ENCODE measurements at regions not wholly inside any gene's neighbourhood (a gene's known extent, or its start where the extent isn't known, plus 50 kb on each side); places are given as distances from the start of the nearest gene placed in this dataset.

DNA sequence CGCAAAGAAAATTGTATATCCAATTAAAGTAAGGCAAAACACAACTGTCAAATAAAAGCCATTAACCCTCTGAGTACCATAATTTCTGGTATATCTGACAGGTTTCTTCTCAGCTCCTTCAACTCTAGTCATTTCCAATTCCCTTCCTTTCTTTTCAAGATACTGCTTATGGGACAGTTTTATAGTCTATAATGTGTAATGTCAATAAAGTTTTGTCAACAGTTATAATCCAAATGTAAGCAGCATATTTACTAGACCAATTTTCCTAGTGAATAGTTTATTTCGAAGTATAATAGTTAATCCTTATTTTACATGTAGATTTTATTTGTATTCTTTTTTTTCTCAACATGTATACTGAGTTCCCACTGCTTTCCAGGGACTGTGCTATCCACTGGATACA, 1081.8 kb downstream of the EPHA7 start:
- TF ChIP-seq, protein P1, sequence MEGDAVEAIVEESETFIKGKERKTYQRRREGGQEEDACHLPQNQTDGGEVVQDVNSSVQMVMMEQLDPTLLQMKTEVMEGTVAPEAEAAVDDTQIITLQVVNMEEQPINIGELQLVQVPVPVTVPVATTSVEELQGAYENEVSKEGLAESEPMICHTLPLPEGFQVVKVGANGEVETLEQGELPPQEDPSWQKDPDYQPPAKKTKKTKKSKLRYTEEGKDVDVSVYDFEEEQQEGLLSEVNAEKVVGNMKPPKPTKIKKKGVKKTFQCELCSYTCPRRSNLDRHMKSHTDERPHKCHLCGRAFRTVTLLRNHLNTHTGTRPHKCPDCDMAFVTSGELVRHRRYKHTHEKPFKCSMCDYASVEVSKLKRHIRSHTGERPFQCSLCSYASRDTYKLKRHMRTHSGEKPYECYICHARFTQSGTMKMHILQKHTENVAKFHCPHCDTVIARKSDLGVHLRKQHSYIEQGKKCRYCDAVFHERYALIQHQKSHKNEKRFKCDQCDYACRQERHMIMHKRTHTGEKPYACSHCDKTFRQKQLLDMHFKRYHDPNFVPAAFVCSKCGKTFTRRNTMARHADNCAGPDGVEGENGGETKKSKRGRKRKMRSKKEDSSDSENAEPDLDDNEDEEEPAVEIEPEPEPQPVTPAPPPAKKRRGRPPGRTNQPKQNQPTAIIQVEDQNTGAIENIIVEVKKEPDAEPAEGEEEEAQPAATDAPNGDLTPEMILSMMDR (IDR thresholded peaks at IDR 0.05): no peak
- TF ChIP-seq POLR2A (IDR thresholded peaks at IDR 0.05): no peak
